Trophoblast cell (in vitro differentiated cells and primary cell): ENCODE measurements at regions not wholly inside any gene's neighbourhood (a gene's known extent, or its start where the extent isn't known, plus 50 kb on each side); places are given as distances from the start of the nearest gene placed in this dataset.
A peak's percentile ranks its signal among the peaks of the same experiment; 100 is the strongest.
"Not testable (repeated sequence)": the region's sequence is repeated elsewhere in the genome, so short reads cannot be mapped to it uniquely, and the experiment has no call there.

Experiments used
- DNase-seq, 2 donors: peaks; one replicate each; pipeline ENCODE4 v3.0.0-alpha.2; 2016
- H2AFZ ChIP-seq: 2 replicates; pipeline ENCODE4 v1.6.1; 2013; ENCODE audit warnings: low read length, moderate library complexity, mild to moderate bottlenecking; ENCODE audit not compliant: insufficient read depth, poor library complexity
- H2AK5ac ChIP-seq: 2 replicates; pipeline ENCODE4 v1.6.1; 2013; ENCODE audit warnings: mild to moderate bottlenecking, low read length
- H2BK120ac ChIP-seq: 2 replicates; pipeline ENCODE4 v1.6.1; 2013; ENCODE audit warnings: low read length, mild to moderate bottlenecking, moderate library complexity; ENCODE audit not compliant: insufficient read depth, poor library complexity
- H2BK12ac ChIP-seq: 2 replicates; pipeline ENCODE4 v1.6.1; 2013; ENCODE audit warnings: mild to moderate bottlenecking, low read length, moderate library complexity
- H2BK5ac ChIP-seq: 2 replicates; pipeline ENCODE4 v1.6.1; 2013; ENCODE audit warnings: low read length, low read depth, moderate library complexity, mild to moderate bottlenecking; ENCODE audit not compliant: poor library complexity
- H3K14ac ChIP-seq: 2 replicates; pipeline ENCODE4 v1.6.1; 2013; ENCODE audit warnings: mild to moderate bottlenecking, low read length
- H3K18ac ChIP-seq: 2 replicates; pipeline ENCODE4 v1.6.1; 2013; ENCODE audit warnings: mild to moderate bottlenecking, low read length
- H3K23ac ChIP-seq: 2 replicates; pipeline ENCODE4 v1.6.1; 2013; ENCODE audit warnings: low read length
- H3K27ac ChIP-seq: 2 replicates; pipeline ENCODE4 v1.5.1; 2013; ENCODE audit warnings: low read depth, mild to moderate bottlenecking, inconsistent platforms, low read length, moderate library complexity
- H3K27me3 ChIP-seq: 2 replicates; pipeline ENCODE4 v1.6.1; 2013; ENCODE audit warnings: inconsistent platforms, mild to moderate bottlenecking, low read length, moderate library complexity; ENCODE audit not compliant: insufficient read depth
- H3K36me3 ChIP-seq, 2 experiments: 1 replicate in 1 of 2; 2 replicates in 1 of 2; pipeline ENCODE4 v1.6.1; 2013; ENCODE audit warnings: low read length in 2 of 2, mild to moderate bottlenecking in 2 of 2, moderate library complexity in 1 of 2; ENCODE audit not compliant: insufficient read depth in 2 of 2, control insufficient read depth in 1 of 2
- H3K4ac ChIP-seq: 2 replicates; pipeline ENCODE4 v1.6.1; 2013; ENCODE audit warnings: low read depth, mild to moderate bottlenecking, low read length, moderate library complexity
- H3K4me1 ChIP-seq, 2 experiments: 1 replicate in 1 of 2; 2 replicates in 1 of 2; pipeline ENCODE4 v1.6.1; 2013; ENCODE audit warnings: low read length in 2 of 2, mild to moderate bottlenecking in 2 of 2, moderate library complexity in 1 of 2; ENCODE audit not compliant: insufficient read depth in 2 of 2, control insufficient read depth in 1 of 2
- H3K4me2 ChIP-seq: 2 replicates; pipeline ENCODE4 v1.6.1; 2013; ENCODE audit warnings: inconsistent platforms, mild to moderate bottlenecking, low read length, moderate library complexity
- H3K4me3 ChIP-seq: 2 replicates; pipeline ENCODE4 v1.5.1; 2013; ENCODE audit warnings: mild to moderate bottlenecking, low read depth, low read length, inconsistent platforms
- H3K79me1 ChIP-seq: one replicate; pipeline ENCODE4 v1.6.1; 2013; ENCODE audit warnings: low read length
- H3K79me2 ChIP-seq: 2 replicates; pipeline ENCODE4 v1.6.1; 2013; ENCODE audit warnings: low read length, mild to moderate bottlenecking; ENCODE audit not compliant: control insufficient read depth, insufficient read depth, poor library complexity
- H3K9ac ChIP-seq: 2 replicates; pipeline ENCODE4 v1.6.1; 2013; ENCODE audit warnings: mild to moderate bottlenecking, low read length
- H3K9me3 ChIP-seq: 2 replicates; pipeline ENCODE4 v1.6.1; 2013; ENCODE audit warnings: low read depth, mild to moderate bottlenecking, control low read depth, inconsistent platforms, low read length; ENCODE audit not compliant: insufficient read depth
- H4K12ac ChIP-seq: 2 replicates; pipeline ENCODE4 v1.6.1; 2013; ENCODE audit warnings: low read depth, mild to moderate bottlenecking, low read length, moderate library complexity
- H4K8ac ChIP-seq: 2 replicates; pipeline ENCODE4 v1.6.1; 2013; ENCODE audit warnings: low read depth, mild to moderate bottlenecking, low read length, moderate library complexity
- H4K91ac ChIP-seq: one replicate; pipeline ENCODE4 v1.6.1; 2013; ENCODE audit warnings: low read depth, mild to moderate bottlenecking, low read length, moderate library complexity
- WGBS: extraction: QIAGEN DNeasy Blood & Tissue Kit; methylation state at CpG from one replicate; pipeline ENCODE4 v1.1.7; 2013; ENCODE audit warnings: missing lambda C conversion rate; ENCODE audit not compliant: insufficient read length, insufficient coverage; ENCODE audit errors: extremely low coverage; 5-methylcytosine and 5-hydroxymethylcytosine counted together

- Histone ChIP-seq H4K91ac (no peak overlapping the region), H3K23ac (no peak overlapping the region), H3K9me3 (no peaks in the 10 kb centered on the region), H3K14ac (no peak overlapping the region), H2BK12ac (no peak overlapping the region), H3K36me3 (no peaks in the 10 kb centered on the region), H3K4me3 (no peak overlapping the region), H3K27ac (no peak overlapping the region), H2BK5ac (no peak overlapping the region), H3K79me1 (no peaks in the 10 kb centered on the region), H3K4me2 (no peak overlapping the region), H2AFZ (no peak overlapping the region), H3K27me3 (no peaks in the 10 kb centered on the region), H4K12ac (no peak overlapping the region), H3K9ac (no peak overlapping the region), H3K4me1 (no peaks in the 10 kb centered on the region), H4K8ac (no peak overlapping the region), H3K4ac (no peak overlapping the region), H2AK5ac (no peak overlapping the region), H2BK120ac (no peak overlapping the region), H3K18ac (no peak overlapping the region), H3K79me2 (no peaks in the 10 kb centered on the region)
- no peak for DNase-seq
- WGBS = no CpG with 5 or more reads among the region's 1 CpG
Observed at GRCh38 chr7:114812570-114812969, 109.3 kb upstream of the MDFIC start.

- H3K27me3 ChIP-seq = no peaks in the 10 kb centered on the region
- no peaks in the 10 kb centered on the region for H3K36me3 ChIP-seq
- H2AK5ac ChIP-seq = no peak overlapping the region
- H3K27ac ChIP-seq = no peak overlapping the region
- no peak overlapping the region for H3K23ac ChIP-seq
- no peaks in the 10 kb centered on the region for H3K9me3 ChIP-seq
- H4K91ac ChIP-seq = no peak overlapping the region
- H3K9ac ChIP-seq = no peak overlapping the region
- no peak overlapping the region for H2BK5ac ChIP-seq
- no peak for DNase-seq
- H3K18ac ChIP-seq = no peak overlapping the region
- H3K14ac ChIP-seq = no peak overlapping the region
- no peaks in the 10 kb centered on the region for H3K79me2 ChIP-seq
- no peak overlapping the region for H4K8ac ChIP-seq
- H3K4me1 ChIP-seq = no peaks in the 10 kb centered on the region
- no peak overlapping the region for H3K4ac ChIP-seq
- H3K4me2 ChIP-seq = no peak overlapping the region
- H4K12ac ChIP-seq = no peak overlapping the region
- no peaks in the 10 kb centered on the region for H3K79me1 ChIP-seq
- no CpG with 5 or more reads among the region's 3 CpGs for WGBS
- no peak overlapping the region for H2BK120ac ChIP-seq
- no peak overlapping the region for H2BK12ac ChIP-seq
- H2AFZ ChIP-seq = no peak overlapping the region
- H3K4me3 ChIP-seq = no peak overlapping the region
Observed at GRCh38 chr7:114813624-114814023, 108.3 kb upstream of the MDFIC start.

DNA sequence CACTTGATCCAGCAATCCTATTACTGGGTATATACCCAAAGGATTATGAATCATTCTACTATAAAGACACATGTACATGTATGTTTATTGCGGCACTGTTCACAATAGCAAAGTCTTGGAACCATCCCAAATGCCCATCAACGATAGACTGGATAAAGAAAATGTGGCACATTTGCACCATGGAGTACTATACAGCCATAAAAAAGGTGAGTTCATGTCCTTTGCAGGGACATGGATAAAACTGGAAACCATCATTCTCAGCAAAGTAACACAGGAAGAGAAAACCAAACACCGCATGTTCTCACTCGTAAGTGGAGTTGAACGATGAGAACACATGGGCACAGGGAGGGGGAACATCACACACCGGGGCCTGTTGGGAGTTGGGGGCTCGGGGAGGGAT lies 104.9 kb upstream of the MDFIC start:
- not testable (repeated sequence) for H4K91ac ChIP-seq, H2AFZ ChIP-seq, H3K36me3 ChIP-seq, H3K27ac ChIP-seq, H3K27me3 ChIP-seq, DNase-seq, H3K9me3 ChIP-seq, H3K18ac ChIP-seq, H3K23ac ChIP-seq, H3K14ac ChIP-seq, H3K4ac ChIP-seq, H2BK120ac ChIP-seq, H3K4me1 ChIP-seq, H4K8ac ChIP-seq, H3K79me2 ChIP-seq, H3K79me1 ChIP-seq, H2AK5ac ChIP-seq, H3K9ac ChIP-seq, H3K4me3 ChIP-seq, H2BK12ac ChIP-seq, H3K4me2 ChIP-seq, H2BK5ac ChIP-seq, H4K12ac ChIP-seq
- WGBS = no CpG with 5 or more reads among the region's 7 CpGs

DNA sequence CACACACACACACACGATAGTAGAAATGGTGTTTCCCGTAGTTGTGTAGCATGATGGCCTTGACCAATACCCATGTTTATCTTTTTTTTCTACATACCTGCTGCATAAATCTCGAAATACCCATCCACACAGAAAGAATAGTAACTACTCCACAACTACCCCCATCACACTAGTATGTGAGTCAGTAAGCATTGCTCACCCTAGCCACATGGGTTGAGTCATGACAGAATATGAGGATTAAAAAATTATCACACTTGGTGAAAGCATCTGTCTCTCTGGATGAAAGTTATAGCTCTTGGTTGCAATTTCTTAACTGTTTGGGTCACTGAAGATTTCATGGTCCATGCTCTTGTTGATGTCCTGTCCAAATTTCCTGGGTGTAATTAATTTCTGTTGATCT lies 103.4 kb upstream of the MDFIC start:
- Histone ChIP-seq H3K4me2 (no peak overlapping the region), H3K79me1 (no peaks in the 10 kb centered on the region), H3K4me1 (no peaks in the 10 kb centered on the region), H4K91ac (no peak overlapping the region), H3K18ac (no peak overlapping the region), H3K36me3 (no peaks in the 10 kb centered on the region), H2BK12ac (no peak overlapping the region), H2AK5ac (no peak overlapping the region), H3K79me2 (no peaks in the 10 kb centered on the region), H3K9me3 (no peaks in the 10 kb centered on the region), H3K27ac (no peak overlapping the region), H3K23ac (no peak overlapping the region), H3K27me3 (no peaks in the 10 kb centered on the region), H4K8ac (no peak overlapping the region), H3K9ac (no peak overlapping the region), H4K12ac (no peak overlapping the region), H3K4me3 (no peak overlapping the region), H2BK5ac (no peak overlapping the region), H3K14ac (no peak overlapping the region), H3K4ac (no peak overlapping the region), H2BK120ac (no peak overlapping the region), H2AFZ (no peak overlapping the region)
- DNase-seq = peak; percentile 38 to 65
- WGBS = no CpG with 5 or more reads among the region's 3 CpGs
